ENCODE measurements at regions not wholly inside any gene's neighbourhood (a gene's known extent, or its start where the extent isn't known, plus 50 kb on each side); places are given as distances from the start of the nearest gene placed in this dataset.

DNA sequence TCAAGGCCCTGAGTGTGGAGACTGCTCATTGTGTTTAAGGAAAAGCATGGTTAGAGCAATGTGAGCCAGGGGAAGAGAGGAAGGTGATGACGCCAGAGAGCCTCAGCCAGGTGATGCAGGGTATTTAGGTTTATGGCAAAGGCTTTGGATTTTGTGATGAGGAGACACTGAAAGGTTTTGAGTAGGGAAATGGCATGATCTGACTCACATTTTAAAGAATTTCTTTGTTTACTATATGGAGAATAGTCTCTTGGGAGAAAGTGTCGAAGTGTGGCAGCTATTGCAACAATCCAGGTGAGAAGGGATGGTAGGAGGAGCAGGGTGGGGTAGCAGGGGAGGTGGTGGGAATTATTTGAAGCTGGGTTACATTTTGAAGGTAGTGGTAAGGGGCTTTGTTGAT, 293.4 kb upstream of the IGFBP7 start:
- no peak for TF ChIP-seq RAD21 (conservative IDR thresholded peaks at IDR 0.05)
- TF ChIP-seq, protein P1, sequence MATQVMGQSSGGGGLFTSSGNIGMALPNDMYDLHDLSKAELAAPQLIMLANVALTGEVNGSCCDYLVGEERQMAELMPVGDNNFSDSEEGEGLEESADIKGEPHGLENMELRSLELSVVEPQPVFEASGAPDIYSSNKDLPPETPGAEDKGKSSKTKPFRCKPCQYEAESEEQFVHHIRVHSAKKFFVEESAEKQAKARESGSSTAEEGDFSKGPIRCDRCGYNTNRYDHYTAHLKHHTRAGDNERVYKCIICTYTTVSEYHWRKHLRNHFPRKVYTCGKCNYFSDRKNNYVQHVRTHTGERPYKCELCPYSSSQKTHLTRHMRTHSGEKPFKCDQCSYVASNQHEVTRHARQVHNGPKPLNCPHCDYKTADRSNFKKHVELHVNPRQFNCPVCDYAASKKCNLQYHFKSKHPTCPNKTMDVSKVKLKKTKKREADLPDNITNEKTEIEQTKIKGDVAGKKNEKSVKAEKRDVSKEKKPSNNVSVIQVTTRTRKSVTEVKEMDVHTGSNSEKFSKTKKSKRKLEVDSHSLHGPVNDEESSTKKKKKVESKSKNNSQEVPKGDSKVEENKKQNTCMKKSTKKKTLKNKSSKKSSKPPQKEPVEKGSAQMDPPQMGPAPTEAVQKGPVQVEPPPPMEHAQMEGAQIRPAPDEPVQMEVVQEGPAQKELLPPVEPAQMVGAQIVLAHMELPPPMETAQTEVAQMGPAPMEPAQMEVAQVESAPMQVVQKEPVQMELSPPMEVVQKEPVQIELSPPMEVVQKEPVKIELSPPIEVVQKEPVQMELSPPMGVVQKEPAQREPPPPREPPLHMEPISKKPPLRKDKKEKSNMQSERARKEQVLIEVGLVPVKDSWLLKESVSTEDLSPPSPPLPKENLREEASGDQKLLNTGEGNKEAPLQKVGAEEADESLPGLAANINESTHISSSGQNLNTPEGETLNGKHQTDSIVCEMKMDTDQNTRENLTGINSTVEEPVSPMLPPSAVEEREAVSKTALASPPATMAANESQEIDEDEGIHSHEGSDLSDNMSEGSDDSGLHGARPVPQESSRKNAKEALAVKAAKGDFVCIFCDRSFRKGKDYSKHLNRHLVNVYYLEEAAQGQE (IDR thresholded peaks at IDR 0.05; ENCODE audit: borderline replicate concordance), result no peak
- TF ChIP-seq SMC3 (conservative IDR thresholded peaks at IDR 0.05; ENCODE audit: poor library complexity), result no peak
- no peak for TF ChIP-seq EZH2 (IDR thresholded peaks at IDR 0.05; ENCODE audit: borderline replicate concordance, insufficient read depth, low read length, poor library complexity, severe bottlenecking)
- TF ChIP-seq TAF1 (IDR thresholded peaks at IDR 0.05; ENCODE audit: low read depth), result no peak
- TF ChIP-seq EP300 (conservative IDR thresholded peaks at IDR 0.05; ENCODE audit: poor library complexity, severe bottlenecking), result no peak
- TF ChIP-seq MXI1 (conservative IDR thresholded peaks at IDR 0.05; ENCODE audit: poor library complexity, severe bottlenecking), result no peak
- TF ChIP-seq, protein P2, sequence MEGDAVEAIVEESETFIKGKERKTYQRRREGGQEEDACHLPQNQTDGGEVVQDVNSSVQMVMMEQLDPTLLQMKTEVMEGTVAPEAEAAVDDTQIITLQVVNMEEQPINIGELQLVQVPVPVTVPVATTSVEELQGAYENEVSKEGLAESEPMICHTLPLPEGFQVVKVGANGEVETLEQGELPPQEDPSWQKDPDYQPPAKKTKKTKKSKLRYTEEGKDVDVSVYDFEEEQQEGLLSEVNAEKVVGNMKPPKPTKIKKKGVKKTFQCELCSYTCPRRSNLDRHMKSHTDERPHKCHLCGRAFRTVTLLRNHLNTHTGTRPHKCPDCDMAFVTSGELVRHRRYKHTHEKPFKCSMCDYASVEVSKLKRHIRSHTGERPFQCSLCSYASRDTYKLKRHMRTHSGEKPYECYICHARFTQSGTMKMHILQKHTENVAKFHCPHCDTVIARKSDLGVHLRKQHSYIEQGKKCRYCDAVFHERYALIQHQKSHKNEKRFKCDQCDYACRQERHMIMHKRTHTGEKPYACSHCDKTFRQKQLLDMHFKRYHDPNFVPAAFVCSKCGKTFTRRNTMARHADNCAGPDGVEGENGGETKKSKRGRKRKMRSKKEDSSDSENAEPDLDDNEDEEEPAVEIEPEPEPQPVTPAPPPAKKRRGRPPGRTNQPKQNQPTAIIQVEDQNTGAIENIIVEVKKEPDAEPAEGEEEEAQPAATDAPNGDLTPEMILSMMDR (IDR thresholded peaks at IDR 0.05; ENCODE audit: poor library complexity, severe bottlenecking), result no peak
- no peak overlapping the region for H3K4me3 ChIP-seq (ENCODE audit: low read length)
- H3K27me3 ChIP-seq (ENCODE audit: insufficient read depth, low read depth, low read length), result no peaks in the 10 kb centered on the region
- H3K27ac ChIP-seq (ENCODE audit: low read length), result peak overlapping the region; percentile 49
- no peaks in the 10 kb centered on the region for H3K79me2 ChIP-seq (replicated peaks; ENCODE audit: insufficient read depth, low read length)
- H3F3A ChIP-seq (ENCODE audit: insufficient read depth, low read length, poor library complexity, severe bottlenecking), result no peaks in the 10 kb centered on the region
- no peaks in the 10 kb centered on the region for H3K9me3 ChIP-seq (ENCODE audit: low read length)
- no peak overlapping the region for H2AFZ ChIP-seq (ENCODE audit: low read depth, low read length)
- no peaks in the 10 kb centered on the region for H4K20me1 ChIP-seq (ENCODE audit: insufficient read depth)
- no peaks in the 10 kb centered on the region for H3K9me2 ChIP-seq (ENCODE audit: insufficient read depth, low read length)
- H3K4me2 ChIP-seq (ENCODE audit: low read length), result no peak overlapping the region
- H3K9ac ChIP-seq (ENCODE audit: low read length), result no peak overlapping the region
- H3K36me3 ChIP-seq (ENCODE audit: insufficient read depth, low read length), result no peaks in the 10 kb centered on the region

DNA sequence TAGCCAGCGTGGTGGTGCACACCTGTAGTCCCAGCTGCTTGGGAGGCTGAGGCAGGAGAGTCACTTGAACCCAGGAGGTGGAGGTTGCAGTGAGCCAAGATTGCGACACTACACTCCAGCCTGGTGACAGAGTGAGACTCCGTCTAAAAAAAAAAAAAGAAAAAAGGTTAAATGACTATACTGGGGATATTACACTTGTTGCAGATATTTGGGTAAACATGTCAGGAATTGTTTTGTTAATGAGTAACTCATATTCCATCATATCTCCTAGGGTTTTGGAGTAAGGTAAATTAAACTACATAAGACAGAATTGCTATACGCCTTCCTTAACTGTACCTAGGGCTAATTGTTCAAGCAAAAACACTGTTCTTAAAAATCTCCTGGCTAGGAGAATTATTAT, 291.4 kb upstream of the IGFBP7 start:
- no peaks in the 10 kb centered on the region for H4K20me1 ChIP-seq (ENCODE audit: insufficient read depth)
- H3F3A ChIP-seq (ENCODE audit: insufficient read depth, low read length, poor library complexity, severe bottlenecking), result no peaks in the 10 kb centered on the region
- no peaks in the 10 kb centered on the region for H3K27me3 ChIP-seq (ENCODE audit: insufficient read depth, low read depth, low read length)
- H3K9me2 ChIP-seq (ENCODE audit: insufficient read depth, low read length), result no peaks in the 10 kb centered on the region
- H3K36me3 ChIP-seq (ENCODE audit: insufficient read depth, low read length), result no peaks in the 10 kb centered on the region
- no peak overlapping the region for H3K27ac ChIP-seq (ENCODE audit: low read length)
- TF ChIP-seq MXI1 (conservative IDR thresholded peaks at IDR 0.05; ENCODE audit: poor library complexity, severe bottlenecking), result no peak
- TF ChIP-seq, protein P1 (IDR thresholded peaks at IDR 0.05; ENCODE audit: borderline replicate concordance), result no peak
- TF ChIP-seq SMC3 (conservative IDR thresholded peaks at IDR 0.05; ENCODE audit: poor library complexity), result no peak
- no peak for TF ChIP-seq RAD21 (conservative IDR thresholded peaks at IDR 0.05)
- no peak for TF ChIP-seq EP300 (conservative IDR thresholded peaks at IDR 0.05; ENCODE audit: poor library complexity, severe bottlenecking)
- TF ChIP-seq, protein P2 (IDR thresholded peaks at IDR 0.05; ENCODE audit: poor library complexity, severe bottlenecking), result no peak
- no peak for TF ChIP-seq POLR2AphosphoS5 (IDR thresholded peaks at IDR 0.05)
- no peak for TF ChIP-seq TAF1 (IDR thresholded peaks at IDR 0.05; ENCODE audit: low read depth)
- no peak for TF ChIP-seq EZH2 (IDR thresholded peaks at IDR 0.05; ENCODE audit: borderline replicate concordance, insufficient read depth, low read length, poor library complexity, severe bottlenecking)
- H3K79me2 ChIP-seq (replicated peaks; ENCODE audit: insufficient read depth, low read length), result no peaks in the 10 kb centered on the region
- no peak overlapping the region for H3K4me2 ChIP-seq (ENCODE audit: low read length)
- no peak overlapping the region for H2AFZ ChIP-seq (ENCODE audit: low read depth, low read length)
- H3K9ac ChIP-seq (ENCODE audit: low read length), result no peak overlapping the region
- H3K9me3 ChIP-seq (ENCODE audit: low read length), result no peaks in the 10 kb centered on the region
- no peak overlapping the region for H3K4me3 ChIP-seq (ENCODE audit: low read length)
